ENCODE measurements at regions not wholly inside any gene's neighbourhood (a gene's known extent, or its start where the extent isn't known, plus 50 kb on each side); places are given as distances from the start of the nearest gene placed in this dataset.
"Not testable (repeated sequence)": the region's sequence is repeated elsewhere in the genome, so short reads cannot be mapped to it uniquely, and the experiment has no call there.

- not testable (repeated sequence) for H3K4me1 Mint-ChIP-seq
Measured at GRCh38 chrY:17511984-17512383, 368.0 kb downstream of the CDY2B start.

DNA sequence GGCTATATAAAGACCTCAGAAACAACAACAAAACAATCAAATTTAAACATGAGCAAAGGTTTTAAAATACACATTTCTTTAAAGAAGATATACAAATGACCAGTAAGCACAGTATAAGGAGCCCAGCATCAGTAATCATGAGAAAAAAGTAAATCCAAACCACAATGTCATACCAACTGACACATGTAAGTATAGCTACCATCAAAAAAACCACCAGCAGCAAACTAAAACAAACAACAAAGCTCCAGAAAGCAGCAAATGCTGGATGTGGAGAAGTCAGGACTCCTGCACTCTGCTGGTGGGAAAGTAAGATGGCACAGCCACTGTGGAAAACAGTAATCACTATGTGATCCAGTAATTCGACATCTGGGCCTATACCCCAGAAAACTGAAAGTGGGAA, 368.5 kb downstream of the CDY2B start:
- H3K36me3 Mint-ChIP-seq, H3K27ac Mint-ChIP-seq, H3K27me3 Mint-ChIP-seq, DNase-seq, H3K4me3 Mint-ChIP-seq, H3K9me3 Mint-ChIP-seq, H3K4me1 Mint-ChIP-seq: not testable (repeated sequence)

More at GRCh38 chrY:17511984-17512383, 368.0 kb downstream of the CDY2B start:
- H3K4me3 Mint-ChIP-seq, H3K36me3 Mint-ChIP-seq, DNase-seq, H3K27ac Mint-ChIP-seq, H3K27me3 Mint-ChIP-seq, H3K9me3 Mint-ChIP-seq: not testable (repeated sequence)

GRCh38 chrY:17505834-17506233, 374.2 kb downstream of the CDY2B start:
- not testable (repeated sequence) for H3K9me3 Mint-ChIP-seq, H3K4me1 Mint-ChIP-seq, H3K4me3 Mint-ChIP-seq, DNase-seq, H3K27ac Mint-ChIP-seq, H3K27me3 Mint-ChIP-seq, H3K36me3 Mint-ChIP-seq

GRCh38 chrY:17484763-17485162, 395.3 kb downstream of the CDY2B start:
- not testable (repeated sequence) for H3K27ac Mint-ChIP-seq

DNA sequence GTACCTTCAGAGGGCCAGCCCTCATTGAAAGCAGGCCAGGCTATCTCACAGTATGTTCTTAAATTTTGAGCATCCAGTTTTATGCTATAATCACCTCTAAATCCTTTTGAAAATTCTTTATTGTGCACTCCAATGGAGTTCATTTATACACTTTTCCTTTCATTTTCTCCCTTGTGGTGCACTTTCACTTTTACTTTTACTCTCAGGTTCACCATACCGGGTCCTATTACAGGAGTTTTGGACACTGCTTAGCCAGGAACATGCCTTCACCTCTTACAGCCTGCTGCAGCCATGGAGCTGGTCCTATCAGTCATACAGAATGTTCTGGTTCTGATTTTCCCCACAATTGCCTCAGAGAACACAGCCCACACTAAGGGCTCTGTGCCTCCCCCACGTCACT, 395.9 kb downstream of the CDY2B start:
- DNase-seq, H3K9me3 Mint-ChIP-seq, H3K27me3 Mint-ChIP-seq, H3K27ac Mint-ChIP-seq, H3K4me3 Mint-ChIP-seq, H3K4me1 Mint-ChIP-seq, H3K36me3 Mint-ChIP-seq: not testable (repeated sequence)

More at GRCh38 chrY:17484763-17485162, 395.3 kb downstream of the CDY2B start:
- H3K36me3 Mint-ChIP-seq, DNase-seq, H3K4me3 Mint-ChIP-seq, H3K4me1 Mint-ChIP-seq, H3K27me3 Mint-ChIP-seq, H3K9me3 Mint-ChIP-seq: not testable (repeated sequence)

DNA sequence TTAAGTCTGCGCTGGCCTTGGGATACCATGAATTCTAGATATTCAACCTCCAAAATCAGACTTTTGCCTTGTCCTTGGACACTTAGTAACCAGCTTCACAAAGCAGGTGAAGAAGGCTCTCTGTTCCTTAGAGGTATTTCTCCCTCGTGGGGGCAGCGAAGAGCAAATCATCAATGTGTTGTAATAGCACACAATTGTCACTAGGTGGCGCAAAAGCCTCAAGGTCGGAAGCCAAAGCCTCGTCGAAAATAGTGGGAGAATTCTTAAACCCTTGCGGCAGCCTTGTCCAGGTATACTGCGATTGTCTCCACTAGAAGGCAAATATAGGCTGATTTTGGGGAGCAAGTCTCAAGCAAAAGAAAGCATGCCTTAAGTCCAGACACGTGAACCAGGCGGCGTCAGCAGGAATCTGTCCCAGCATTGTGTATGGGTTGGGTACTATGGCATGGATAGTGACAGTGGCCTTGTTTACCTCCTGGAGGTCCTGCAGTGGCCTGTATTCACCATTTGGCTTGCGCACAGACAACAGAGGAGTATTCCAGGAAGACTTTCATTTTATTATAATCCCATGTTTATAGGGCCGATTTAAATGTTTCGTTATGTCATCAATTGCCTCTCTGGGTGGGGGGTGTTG, 398.5 kb downstream of the CDY2B start:
- not testable (repeated sequence) for H3K27ac Mint-ChIP-seq, DNase-seq, H3K27me3 Mint-ChIP-seq, H3K36me3 Mint-ChIP-seq, H3K4me1 Mint-ChIP-seq, H3K9me3 Mint-ChIP-seq, H3K4me3 Mint-ChIP-seq

DNA sequence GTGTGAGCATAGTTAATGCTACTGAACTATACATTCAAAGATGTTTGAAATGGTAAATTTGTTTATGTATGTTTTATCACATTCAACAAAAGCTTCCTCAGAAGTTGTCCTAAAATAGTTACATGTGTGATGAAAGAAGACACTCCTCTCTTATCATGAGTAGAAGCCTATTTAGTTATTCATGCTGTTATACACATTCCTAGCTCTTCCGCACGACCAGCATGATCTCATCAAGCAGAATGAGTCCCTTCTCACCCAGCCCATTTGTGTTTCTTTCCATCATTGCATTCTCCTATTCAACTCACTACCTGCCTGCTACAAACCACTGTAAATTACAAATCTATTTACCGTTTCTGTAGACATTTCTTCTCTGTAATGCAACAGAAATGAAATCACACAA, 408.0 kb downstream of the CDY2B start:
- not testable (repeated sequence) for H3K4me3 Mint-ChIP-seq, H3K36me3 Mint-ChIP-seq, H3K4me1 Mint-ChIP-seq, DNase-seq, H3K9me3 Mint-ChIP-seq, H3K27me3 Mint-ChIP-seq, H3K27ac Mint-ChIP-seq

- not testable (repeated sequence) for H3K36me3 Mint-ChIP-seq, H3K27me3 Mint-ChIP-seq, H3K4me1 Mint-ChIP-seq
Measured at GRCh38 chrY:17459753-17460152, 420.3 kb downstream of the CDY2B start.

DNA sequence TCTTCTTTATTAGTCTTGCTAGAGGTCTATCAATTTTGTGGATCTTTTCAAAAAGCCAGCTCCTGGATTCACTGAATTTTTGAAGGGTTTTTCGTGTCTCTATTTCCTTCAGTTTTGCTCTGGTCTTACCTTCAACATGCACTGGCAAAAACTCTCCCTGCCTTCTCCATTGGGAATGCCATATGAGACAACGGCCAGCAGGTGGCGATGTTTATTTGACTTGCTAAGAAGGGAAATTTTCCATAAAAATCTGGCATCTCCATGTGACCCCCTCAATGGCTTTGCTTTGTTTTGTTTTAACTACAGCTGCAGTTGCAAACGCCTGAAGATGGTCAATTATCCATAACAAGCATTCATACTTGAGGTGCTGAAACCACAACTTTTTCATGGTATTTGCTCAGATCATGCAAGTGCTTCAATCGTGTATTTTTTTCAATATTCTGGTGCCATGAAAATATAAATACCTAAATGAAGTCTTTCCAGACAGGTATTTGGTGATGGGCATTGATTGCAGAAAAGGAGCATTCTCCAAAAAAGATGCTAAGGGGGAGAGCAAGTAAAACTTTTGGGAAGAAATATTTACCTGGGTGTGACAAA, 449.4 kb downstream of the CDY2B start:
- no peaks in the 10 kb centered on the region for H3K27me3 Mint-ChIP-seq
- no peaks in the 10 kb centered on the region for H3K9me3 Mint-ChIP-seq
- no peak overlapping the region for H3K27ac Mint-ChIP-seq
- H3K36me3 Mint-ChIP-seq, result no peaks in the 10 kb centered on the region
- DNase-seq, result no peak
- no peaks in the 10 kb centered on the region for H3K4me1 Mint-ChIP-seq
- H3K4me3 Mint-ChIP-seq, result no peak overlapping the region

More at GRCh38 chrY:17459753-17460152, 420.3 kb downstream of the CDY2B start:
- not testable (repeated sequence) for DNase-seq, H3K27ac Mint-ChIP-seq, H3K4me3 Mint-ChIP-seq, H3K9me3 Mint-ChIP-seq

GRCh38 chrY:17398336-17399072, 481.5 kb downstream of the CDY2B start:
- H3K27ac Mint-ChIP-seq, result no peak overlapping the region
- H3K36me3 Mint-ChIP-seq, result no peaks in the 10 kb centered on the region
- no peaks in the 10 kb centered on the region for H3K4me1 Mint-ChIP-seq
- H3K27me3 Mint-ChIP-seq, result no peaks in the 10 kb centered on the region
- no peaks in the 10 kb centered on the region for H3K9me3 Mint-ChIP-seq
- no peak for DNase-seq
- no peak overlapping the region for H3K4me3 Mint-ChIP-seq

GRCh38 chrY:17397659-17398058, 482.4 kb downstream of the CDY2B start:
- no peak overlapping the region for H3K27ac Mint-ChIP-seq
- no peak for DNase-seq
- no peaks in the 10 kb centered on the region for H3K36me3 Mint-ChIP-seq
- no peaks in the 10 kb centered on the region for H3K4me1 Mint-ChIP-seq
- no peaks in the 10 kb centered on the region for H3K27me3 Mint-ChIP-seq
- H3K9me3 Mint-ChIP-seq, result no peaks in the 10 kb centered on the region
- no peak overlapping the region for H3K4me3 Mint-ChIP-seq

DNA sequence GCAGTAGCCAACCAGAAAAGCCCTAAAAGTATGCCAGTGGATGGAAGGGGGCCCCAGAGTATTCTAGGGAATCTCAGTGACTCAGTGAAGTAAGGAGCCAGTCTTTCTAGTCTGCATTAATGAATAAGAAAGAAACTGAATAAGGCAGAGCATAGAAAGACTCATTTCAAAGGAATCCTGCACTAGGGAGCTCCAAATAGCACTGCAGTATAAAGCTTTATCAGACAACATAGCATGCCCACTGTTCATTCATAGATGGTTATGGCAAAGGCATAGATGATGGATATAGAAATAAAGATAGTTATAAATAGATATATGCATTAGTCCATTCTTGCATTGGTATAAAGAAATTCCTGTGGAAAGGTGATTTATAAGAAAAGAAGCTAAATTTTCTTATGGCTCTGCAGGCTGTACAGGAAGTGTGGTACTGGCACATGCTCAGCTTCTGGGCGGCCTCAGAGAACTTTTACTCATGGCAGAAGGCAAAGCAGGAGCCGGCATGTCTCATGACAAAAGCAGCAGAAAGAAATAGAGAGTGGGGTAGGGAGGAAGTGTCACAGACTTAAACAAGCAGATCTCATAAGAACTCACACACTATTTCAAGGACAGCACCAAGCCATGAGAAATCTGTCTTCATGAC, 498.5 kb downstream of the CDY2B start:
- DNase-seq, result no peak
- Mint-ChIP-seq H3K36me3 (no peaks in the 10 kb centered on the region), H3K27me3 (no peaks in the 10 kb centered on the region), H3K9me3 (no peaks in the 10 kb centered on the region), H3K4me3 (no peak overlapping the region), H3K4me1 (no peaks in the 10 kb centered on the region), H3K27ac (no peak overlapping the region)

- DNase-seq, result no peak
- Mint-ChIP-seq H3K9me3 (no peaks in the 10 kb centered on the region), H3K27me3 (no peaks in the 10 kb centered on the region), H3K4me3 (no peak overlapping the region), H3K4me1 (no peaks in the 10 kb centered on the region), H3K36me3 (no peaks in the 10 kb centered on the region), H3K27ac (no peak overlapping the region)
Measured at GRCh38 chrY:17378326-17378725, 501.7 kb downstream of the CDY2B start.

- no peaks in the 10 kb centered on the region for H3K36me3 Mint-ChIP-seq
Measured at GRCh38 chrY:17368413-17368812, 511.6 kb downstream of the CDY2B start.

GRCh38 chrY:17366400-17366799, 513.6 kb downstream of the CDY2B start:
- no peaks in the 10 kb centered on the region for H3K9me3 Mint-ChIP-seq
- no peaks in the 10 kb centered on the region for H3K27me3 Mint-ChIP-seq
- no peak overlapping the region for H3K4me3 Mint-ChIP-seq
- H3K27ac Mint-ChIP-seq, result no peak overlapping the region
- no peaks in the 10 kb centered on the region for H3K36me3 Mint-ChIP-seq
- H3K4me1 Mint-ChIP-seq, result no peaks in the 10 kb centered on the region
- DNase-seq, result no peak

More at GRCh38 chrY:17368413-17368812, 511.6 kb downstream of the CDY2B start:
- Mint-ChIP-seq H3K27me3 (no peaks in the 10 kb centered on the region), H3K4me3 (no peak overlapping the region), H3K4me1 (no peaks in the 10 kb centered on the region), H3K27ac (no peak overlapping the region), H3K9me3 (no peaks in the 10 kb centered on the region)
- DNase-seq, result no peak

All from activated naive CD8-positive, alpha-beta T cell treated with anti-CD3 and anti-CD28 coated beads for 36 hours (primary cell).